IMR-90 (cell line): ENCODE measurements at regions not wholly inside any gene's neighbourhood (a gene's known extent, or its start where the extent isn't known, plus 50 kb on each side); places are given as distances from the start of the nearest gene placed in this dataset.

ENCODE experiments used
- CHD1 ChIP-seq: IDR thresholded peaks from 2 replicates; pipeline ENCODE4 v1.6.1; 2012; ENCODE audit warnings: low read depth, low read length, improper control_type of control experiment
- MAFK ChIP-seq: IDR thresholded peaks from 2 replicates; pipeline ENCODE4 v1.6.1; 2012; ENCODE audit warnings: low read depth, low read length, improper control_type of control experiment
- MAZ ChIP-seq: IDR thresholded peaks from 2 replicates; pipeline ENCODE4 v1.6.1; 2012; ENCODE audit warnings: low read depth, mild to moderate bottlenecking, low read length, improper control_type of control experiment, moderate library complexity, borderline replicate concordance
- POLR2A ChIP-seq: IDR thresholded peaks from 2 replicates; pipeline ENCODE4 v1.6.1; 2012; ENCODE audit warnings: mild to moderate bottlenecking, low read depth, low read length
- RAD21 ChIP-seq: IDR thresholded peaks from 2 replicates; pipeline ENCODE4 v1.6.1; 2012; ENCODE audit warnings: low read length, improper control_type of control experiment
- RCOR1 ChIP-seq: IDR thresholded peaks from 2 replicates; pipeline ENCODE4 v1.6.1; 2012; ENCODE audit warnings: mild to moderate bottlenecking, low read length, improper control_type of control experiment; ENCODE audit not compliant: insufficient replicate concordance
- RFX5 ChIP-seq: IDR thresholded peaks from 2 replicates; pipeline ENCODE4 v1.8.0; 2012; ENCODE audit warnings: low read depth, mild to moderate bottlenecking, low read length, moderate library complexity
- SMC3 ChIP-seq: fragments of 150-350 bp; IDR thresholded peaks from 2 replicates; pipeline ENCODE4 v1.6.1; 2016; ENCODE audit warnings: low read depth, mild to moderate bottlenecking, antibody characterized with exemption, low read length, moderate library complexity
- USF2 ChIP-seq: fragments of 150-350 bp; IDR thresholded peaks from 2 replicates; pipeline ENCODE4 v1.6.1; 2017; ENCODE audit warnings: mild to moderate bottlenecking, antibody characterized with exemption, low read length, low read depth
- TF ChIP-seq, protein P1 (sequence below): conservative IDR thresholded peaks from 2 replicates; pipeline ENCODE4 v1.5.1; 2012; ENCODE audit warnings: mild to moderate bottlenecking, low read depth, low read length, improper control_type of control experiment
- TF ChIP-seq, protein P2 (sequence below): fragments of 150-350 bp; IDR thresholded peaks from 2 replicates; pipeline ENCODE4 v1.6.1; 2016; ENCODE audit warnings: low read depth, mild to moderate bottlenecking, low read length, moderate library complexity, borderline replicate concordance

DNA sequence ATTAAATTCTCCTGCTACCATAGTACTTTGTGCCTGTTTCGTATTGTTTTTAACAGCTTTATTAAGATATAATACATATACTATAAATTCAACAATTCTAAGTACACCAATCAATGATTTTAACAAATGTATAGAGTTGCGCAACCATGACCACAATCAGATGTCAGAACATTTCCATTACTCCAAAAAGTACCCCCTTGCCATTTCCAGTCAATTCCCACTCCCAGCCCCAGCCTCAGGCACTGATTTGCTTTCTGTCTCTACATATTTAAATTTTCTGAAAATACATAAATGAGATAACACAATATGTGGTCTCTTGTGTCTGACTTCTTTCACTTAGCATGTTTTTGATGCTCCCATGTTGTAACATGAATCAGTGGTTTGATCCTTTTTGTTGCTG lies 193.9 kb downstream of the FIGN start:
- TF ChIP-seq, protein P1, sequence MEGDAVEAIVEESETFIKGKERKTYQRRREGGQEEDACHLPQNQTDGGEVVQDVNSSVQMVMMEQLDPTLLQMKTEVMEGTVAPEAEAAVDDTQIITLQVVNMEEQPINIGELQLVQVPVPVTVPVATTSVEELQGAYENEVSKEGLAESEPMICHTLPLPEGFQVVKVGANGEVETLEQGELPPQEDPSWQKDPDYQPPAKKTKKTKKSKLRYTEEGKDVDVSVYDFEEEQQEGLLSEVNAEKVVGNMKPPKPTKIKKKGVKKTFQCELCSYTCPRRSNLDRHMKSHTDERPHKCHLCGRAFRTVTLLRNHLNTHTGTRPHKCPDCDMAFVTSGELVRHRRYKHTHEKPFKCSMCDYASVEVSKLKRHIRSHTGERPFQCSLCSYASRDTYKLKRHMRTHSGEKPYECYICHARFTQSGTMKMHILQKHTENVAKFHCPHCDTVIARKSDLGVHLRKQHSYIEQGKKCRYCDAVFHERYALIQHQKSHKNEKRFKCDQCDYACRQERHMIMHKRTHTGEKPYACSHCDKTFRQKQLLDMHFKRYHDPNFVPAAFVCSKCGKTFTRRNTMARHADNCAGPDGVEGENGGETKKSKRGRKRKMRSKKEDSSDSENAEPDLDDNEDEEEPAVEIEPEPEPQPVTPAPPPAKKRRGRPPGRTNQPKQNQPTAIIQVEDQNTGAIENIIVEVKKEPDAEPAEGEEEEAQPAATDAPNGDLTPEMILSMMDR = no peak
- TF ChIP-seq, protein P2, sequence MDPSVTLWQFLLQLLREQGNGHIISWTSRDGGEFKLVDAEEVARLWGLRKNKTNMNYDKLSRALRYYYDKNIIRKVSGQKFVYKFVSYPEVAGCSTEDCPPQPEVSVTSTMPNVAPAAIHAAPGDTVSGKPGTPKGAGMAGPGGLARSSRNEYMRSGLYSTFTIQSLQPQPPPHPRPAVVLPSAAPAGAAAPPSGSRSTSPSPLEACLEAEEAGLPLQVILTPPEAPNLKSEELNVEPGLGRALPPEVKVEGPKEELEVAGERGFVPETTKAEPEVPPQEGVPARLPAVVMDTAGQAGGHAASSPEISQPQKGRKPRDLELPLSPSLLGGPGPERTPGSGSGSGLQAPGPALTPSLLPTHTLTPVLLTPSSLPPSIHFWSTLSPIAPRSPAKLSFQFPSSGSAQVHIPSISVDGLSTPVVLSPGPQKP = no peak
- TF ChIP-seq POLR2A (no peak), MAFK (no peak), RCOR1 (no peak), SMC3 (no peak), RAD21 (no peak), USF2 (no peak), MAZ (no peak), CHD1 (no peak), RFX5 (no peak)
